Stimulated activated CD4-positive, alpha-beta T cell treated with anti-CD3 and anti-CD28 coated beads, Interleukin-1b, Interleukin-23, amount 100 ng/mL, for 24 hours (primary cell): ENCODE measurements at regions not wholly inside any gene's neighbourhood (a gene's known extent, or its start where the extent isn't known, plus 50 kb on each side); places are given as distances from the start of the nearest gene placed in this dataset.

Source experiments
- DNase-seq, 4 experiments: peaks; one replicate each; pipeline ENCODE4 v3.0.0-alpha.2; 2020; ENCODE audit warnings: low read depth in 4 of 4, low spot score in 1 of 4

- no peak for DNase-seq
Observed at GRCh38 chr9:1320607-1321195, 270.5 kb downstream of the DMRT2 start.

GRCh38 chr9:1327467-1327866, 277.3 kb downstream of the DMRT2 start:
- DNase-seq, result no peak

- no peak for DNase-seq
Observed at GRCh38 chr9:1328341-1328740, 278.2 kb downstream of the DMRT2 start.

- no peak for DNase-seq
Observed at GRCh38 chr9:1331546-1332038, 281.4 kb downstream of the DMRT2 start.

- no peak for DNase-seq
Observed at GRCh38 chr9:1332156-1332555, 282.0 kb downstream of the DMRT2 start.

- no peak for DNase-seq
Observed at GRCh38 chr9:1335174-1335573, 285.0 kb downstream of the DMRT2 start.

GRCh38 chr9:1337169-1337568, 287.0 kb downstream of the DMRT2 start:
- no peak for DNase-seq

- no peak for DNase-seq
Observed at GRCh38 chr9:1340390-1340789, 290.2 kb downstream of the DMRT2 start.

- DNase-seq, result no peak
Observed at GRCh38 chr9:1353291-1353690, 303.1 kb downstream of the DMRT2 start.

- no peak for DNase-seq
Observed at GRCh38 chr9:1354086-1354485, 303.9 kb downstream of the DMRT2 start.

- no peak for DNase-seq
Observed at GRCh38 chr9:1354606-1355005, 304.4 kb downstream of the DMRT2 start.

- DNase-seq, result no peak
Observed at GRCh38 chr9:1355656-1356055, 305.5 kb downstream of the DMRT2 start.

- no peak for DNase-seq
Observed at GRCh38 chr9:1362845-1363244, 312.7 kb downstream of the DMRT2 start.

- DNase-seq, result no peak
Observed at GRCh38 chr9:1366276-1366675, 316.1 kb downstream of the DMRT2 start.

GRCh38 chr9:1369297-1369696, 319.1 kb downstream of the DMRT2 start:
- no peak for DNase-seq

GRCh38 chr9:1373445-1373844, 323.3 kb downstream of the DMRT2 start:
- no peak for DNase-seq

GRCh38 chr9:1383899-1384455, 333.8 kb downstream of the DMRT2 start:
- no peak for DNase-seq

- DNase-seq, result no peak
Observed at GRCh38 chr9:1384816-1385215, 334.7 kb downstream of the DMRT2 start.

GRCh38 chr9:1386420-1386819, 336.3 kb downstream of the DMRT2 start:
- DNase-seq, result no peak

GRCh38 chr9:1388216-1388615, 338.1 kb downstream of the DMRT2 start:
- DNase-seq, result no peak

- no peak for DNase-seq
Observed at GRCh38 chr9:1400983-1401382, 350.8 kb downstream of the DMRT2 start.

- DNase-seq, result no peak
Observed at GRCh38 chr9:1404940-1405339, 354.8 kb downstream of the DMRT2 start.

- no peak for DNase-seq
Observed at GRCh38 chr9:1411826-1412225, 361.7 kb downstream of the DMRT2 start.
